Hepatocyte (in vitro differentiated cells): ENCODE measurements at regions not wholly inside any gene's neighbourhood (a gene's known extent, or its start where the extent isn't known, plus 50 kb on each side); places are given as distances from the start of the nearest gene placed in this dataset.
A peak's percentile ranks its signal among the peaks of the same experiment; 100 is the strongest.

Experiments
- CTCF ChIP-seq: fragments of 200-600 bp; sonication (generic); IDR thresholded peaks from 2 replicates; pipeline ENCODE4 v1.5.1; 2016; ENCODE audit warnings: antibody characterized with exemption, mild to moderate bottlenecking; ENCODE audit not compliant: poor library complexity
- EZH2 ChIP-seq: fragments of 200-600 bp; sonication (generic); IDR thresholded peaks from 2 replicates; pipeline ENCODE4 v1.6.1; 2016; ENCODE audit warnings: antibody characterized with exemption, mild to moderate bottlenecking, borderline replicate concordance
- EZH2phosphoT487 ChIP-seq: fragments of 200-600 bp; sonication (generic); IDR thresholded peaks from one replicate; pipeline ENCODE4 v1.6.1; 2018; ENCODE audit warnings: antibody characterized with exemption, mild to moderate bottlenecking, low read depth, moderate library complexity; ENCODE audit not compliant: unreplicated experiment, severe bottlenecking

- TF ChIP-seq CTCF (peak; percentile 76), EZH2 (no peak), EZH2phosphoT487 (no peak)
Observed at GRCh38 chr3:124351430-124352148, 359.7 kb upstream of the ROPN1 start.
